Astrocyte (in vitro differentiated cells and primary cell): ENCODE measurements at regions not wholly inside any gene's neighbourhood (a gene's known extent, or its start where the extent isn't known, plus 50 kb on each side); places are given as distances from the start of the nearest gene placed in this dataset.

Source experiments
- CTCF ChIP-seq: IDR thresholded peaks from 2 replicates; pipeline ENCODE4 v1.5.1; 2011; ENCODE audit warnings: low read depth, mild to moderate bottlenecking, inconsistent platforms, low read length, moderate library complexity; ENCODE audit not compliant: insufficient read depth
- EZH2 ChIP-seq: IDR thresholded peaks from 2 replicates; pipeline ENCODE4 v1.6.1; 2012; ENCODE audit warnings: mild to moderate bottlenecking, low read length, inconsistent platforms; ENCODE audit not compliant: insufficient read depth

- no peak for TF ChIP-seq CTCF
- TF ChIP-seq EZH2, result no peak
These were observed 329.6 kb downstream of the UACA start for GRCh38 chr15:70433586-70434324.
